ENCODE measurements at regions not wholly inside any gene's neighbourhood (a gene's known extent, or its start where the extent isn't known, plus 50 kb on each side); places are given as distances from the start of the nearest gene placed in this dataset.

DNA sequence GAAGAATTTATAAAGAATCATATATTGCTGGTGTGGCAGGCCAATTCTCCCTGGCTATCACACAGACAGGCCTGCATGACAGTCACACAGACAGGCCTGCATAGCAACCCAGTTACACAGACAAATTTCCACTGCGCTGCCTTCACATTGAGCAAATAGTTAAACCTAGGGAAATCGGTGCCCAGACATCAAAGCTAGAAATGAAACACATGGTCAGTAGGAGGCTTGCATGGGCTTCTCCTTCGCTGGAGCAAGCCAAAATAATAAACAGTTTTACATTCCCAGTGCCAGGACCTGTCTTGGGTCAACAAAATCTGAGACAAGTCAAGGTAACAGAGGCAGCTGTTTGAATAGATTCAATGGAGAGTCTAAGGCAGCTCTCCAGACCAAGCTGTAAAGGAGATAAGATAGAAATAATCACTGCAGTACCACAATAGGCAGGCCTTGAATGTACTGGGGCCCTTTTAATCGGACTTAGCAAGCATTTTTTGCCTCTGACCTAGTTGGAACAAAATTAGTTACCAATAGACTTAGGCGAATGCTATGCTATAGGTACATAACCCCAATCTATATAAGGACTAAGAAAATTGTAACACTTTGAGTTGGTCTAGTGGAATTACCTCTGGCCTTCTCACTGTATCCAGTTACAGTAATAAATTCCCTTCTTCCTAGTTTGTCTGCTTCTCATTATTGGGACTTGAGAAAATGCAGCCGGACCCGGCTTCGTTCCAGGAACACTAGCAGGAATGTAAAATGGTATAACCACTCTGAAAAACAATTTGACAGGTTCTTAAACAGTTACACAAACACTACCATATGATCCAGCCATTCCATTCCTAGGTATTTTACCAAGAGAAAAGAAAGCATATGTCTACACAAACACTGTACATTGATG lies 274.7 kb upstream of the UBE2E2 start:
- no peaks in the 10 kb centered on the region for H3K4me1 ChIP-seq (ENCODE audit: control insufficient read depth, insufficient read depth, low read length)
- DNase-seq = no peak
- no peaks in the 10 kb centered on the region for H3K9me3 ChIP-seq (ENCODE audit: control insufficient read depth, low read depth, low read length)
- no peaks in the 10 kb centered on the region for H3K36me3 ChIP-seq (ENCODE audit: control insufficient read depth, insufficient read depth, low read length)
- no peak overlapping the region for H3K4me3 ChIP-seq (ENCODE audit: low read length)
- no CpG with 5 or more reads among the region's 8 CpGs for WGBS (ENCODE audit: insufficient coverage, low lambda C conversion rate)
- H3K27me3 ChIP-seq (ENCODE audit: control insufficient read depth, insufficient read depth, low read length) = no peaks in the 10 kb centered on the region
- H3K27ac ChIP-seq (ENCODE audit: low read length) = no peak overlapping the region

GRCh38 chr3:22933051-22933840 lies 269.9 kb upstream of the UBE2E2 start:
- no peaks in the 10 kb centered on the region for H3K4me1 ChIP-seq (ENCODE audit: control insufficient read depth, insufficient read depth, low read length)
- no peaks in the 10 kb centered on the region for H3K9me3 ChIP-seq (ENCODE audit: control insufficient read depth, low read depth, low read length)
- H3K27me3 ChIP-seq (ENCODE audit: control insufficient read depth, insufficient read depth, low read length) = no peaks in the 10 kb centered on the region
- H3K27ac ChIP-seq (ENCODE audit: low read length) = no peak overlapping the region
- H3K36me3 ChIP-seq (ENCODE audit: control insufficient read depth, insufficient read depth, low read length) = no peaks in the 10 kb centered on the region
- no peak overlapping the region for H3K4me3 ChIP-seq (ENCODE audit: low read length)
- no peak for DNase-seq
- WGBS (ENCODE audit: insufficient coverage, low lambda C conversion rate) = 67% methylated on average over 1 of the region's 5 CpGs

GRCh38 chr3:22933841-22934116 lies 269.3 kb upstream of the UBE2E2 start:
- Histone ChIP-seq H3K27me3 (ENCODE audit: control insufficient read depth, insufficient read depth, low read length) (no peaks in the 10 kb centered on the region), H3K4me1 (ENCODE audit: control insufficient read depth, insufficient read depth, low read length) (no peaks in the 10 kb centered on the region), H3K4me3 (ENCODE audit: low read length) (no peak overlapping the region), H3K27ac (ENCODE audit: low read length) (no peak overlapping the region), H3K9me3 (ENCODE audit: control insufficient read depth, low read depth, low read length) (no peaks in the 10 kb centered on the region), H3K36me3 (ENCODE audit: control insufficient read depth, insufficient read depth, low read length) (no peaks in the 10 kb centered on the region)
- no peak for DNase-seq

DNA sequence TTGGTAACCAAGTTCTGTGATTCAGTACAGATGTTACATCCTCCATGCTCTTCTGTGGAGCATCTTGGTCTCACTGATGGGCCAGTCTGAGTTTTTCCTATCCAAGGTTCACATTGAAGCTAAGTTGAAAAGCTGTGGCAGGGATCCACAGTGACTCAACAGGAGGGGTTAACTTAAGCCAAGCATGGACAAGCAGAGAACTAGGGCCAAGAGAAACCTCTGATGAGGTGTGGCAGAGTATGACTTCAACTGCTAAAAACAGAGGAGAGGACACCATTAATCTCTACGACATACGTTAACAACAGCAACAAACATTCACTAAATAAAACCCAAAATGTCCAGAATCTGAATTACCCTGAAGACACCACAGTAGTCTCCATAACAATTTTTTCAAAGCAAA lies 268.1 kb upstream of the UBE2E2 start:
- Histone ChIP-seq H3K9me3 (ENCODE audit: control insufficient read depth, low read depth, low read length) (no peaks in the 10 kb centered on the region), H3K4me1 (ENCODE audit: control insufficient read depth, insufficient read depth, low read length) (no peaks in the 10 kb centered on the region), H3K36me3 (ENCODE audit: control insufficient read depth, insufficient read depth, low read length) (no peaks in the 10 kb centered on the region), H3K27ac (ENCODE audit: low read length) (no peak overlapping the region), H3K27me3 (ENCODE audit: control insufficient read depth, insufficient read depth, low read length) (no peaks in the 10 kb centered on the region), H3K4me3 (ENCODE audit: low read length) (no peak overlapping the region)
- no CpG with 5 or more reads among the region's 2 CpGs for WGBS (ENCODE audit: insufficient coverage, low lambda C conversion rate)
- no peak for DNase-seq

DNA sequence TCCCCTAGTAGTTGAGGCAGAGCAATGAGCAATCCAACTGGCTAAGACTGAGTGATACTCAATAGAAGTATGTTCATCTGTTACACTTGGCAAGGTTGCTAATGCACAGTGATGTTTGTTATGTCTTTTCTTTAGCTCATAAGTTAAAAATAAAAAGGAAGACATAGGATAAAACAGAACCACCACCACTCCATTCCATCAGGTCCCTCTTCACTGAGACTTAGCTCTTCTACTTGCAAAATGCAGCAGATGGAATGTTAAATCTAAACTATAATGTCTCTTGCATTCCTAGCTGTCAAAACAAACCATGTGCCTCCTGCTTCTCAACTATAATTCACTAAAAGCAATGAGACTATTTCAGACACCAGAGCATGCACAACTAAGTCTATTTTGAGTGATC lies 265.6 kb upstream of the UBE2E2 start:
- Histone ChIP-seq H3K27me3 (ENCODE audit: control insufficient read depth, insufficient read depth, low read length) (no peaks in the 10 kb centered on the region), H3K27ac (ENCODE audit: low read length) (no peak overlapping the region), H3K4me1 (ENCODE audit: control insufficient read depth, insufficient read depth, low read length) (no peaks in the 10 kb centered on the region), H3K36me3 (ENCODE audit: control insufficient read depth, insufficient read depth, low read length) (no peaks in the 10 kb centered on the region), H3K4me3 (ENCODE audit: low read length) (no peak overlapping the region), H3K9me3 (ENCODE audit: control insufficient read depth, low read depth, low read length) (no peaks in the 10 kb centered on the region)
- no peak for DNase-seq

DNA sequence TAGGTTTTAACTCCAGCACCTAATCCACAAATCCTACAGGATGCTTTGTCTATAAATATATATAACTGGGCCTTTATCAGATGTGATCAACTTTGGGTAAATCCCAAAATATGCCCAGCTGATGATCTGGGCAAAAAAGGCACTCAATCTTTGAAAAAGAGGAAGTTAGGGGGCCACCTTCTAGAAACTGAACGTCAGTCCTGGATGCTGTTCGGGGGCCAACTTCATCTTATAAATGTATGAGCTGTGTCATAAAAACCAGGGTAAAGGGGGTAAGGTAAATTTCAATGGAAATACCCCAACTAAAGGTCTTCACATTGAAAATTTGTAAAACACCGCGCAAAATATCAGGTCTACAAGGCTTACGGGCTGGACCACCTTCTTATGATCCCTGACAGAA lies 264.4 kb upstream of the UBE2E2 start:
- Histone ChIP-seq H3K9me3 (ENCODE audit: control insufficient read depth, low read depth, low read length) (no peaks in the 10 kb centered on the region), H3K4me1 (ENCODE audit: control insufficient read depth, insufficient read depth, low read length) (no peaks in the 10 kb centered on the region), H3K27ac (ENCODE audit: low read length) (no peak overlapping the region), H3K27me3 (ENCODE audit: control insufficient read depth, insufficient read depth, low read length) (no peaks in the 10 kb centered on the region), H3K4me3 (ENCODE audit: low read length) (no peak overlapping the region), H3K36me3 (ENCODE audit: control insufficient read depth, insufficient read depth, low read length) (no peaks in the 10 kb centered on the region)
- WGBS (ENCODE audit: insufficient coverage, low lambda C conversion rate) = no CpG with 5 or more reads among the region's 5 CpGs
- no peak for DNase-seq

DNA sequence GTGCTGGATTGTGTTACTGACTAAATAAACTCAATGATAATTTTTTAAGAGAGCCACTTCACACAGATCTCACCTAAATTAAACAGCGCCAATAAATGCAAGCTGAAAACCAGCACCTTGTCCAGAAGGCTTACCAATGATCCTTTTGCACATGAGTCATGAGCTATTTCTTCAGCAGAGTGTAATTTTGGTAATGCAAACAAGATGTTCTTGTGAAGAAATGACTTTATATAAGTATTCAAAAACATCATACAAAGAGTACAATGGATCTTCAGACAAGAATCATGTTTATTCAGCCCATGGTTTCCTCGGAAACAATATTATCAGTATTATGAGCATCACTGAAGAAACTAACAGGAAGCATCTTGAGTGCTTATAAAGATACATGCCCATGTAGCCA lies 263.8 kb upstream of the UBE2E2 start:
- no peak overlapping the region for H3K27ac ChIP-seq (ENCODE audit: low read length)

GRCh38 chr3:22940285-22940684 lies 262.8 kb upstream of the UBE2E2 start:
- Histone ChIP-seq H3K27me3 (ENCODE audit: control insufficient read depth, insufficient read depth, low read length) (no peaks in the 10 kb centered on the region), H3K4me1 (ENCODE audit: control insufficient read depth, insufficient read depth, low read length) (no peaks in the 10 kb centered on the region), H3K4me3 (ENCODE audit: low read length) (no peak overlapping the region), H3K36me3 (ENCODE audit: control insufficient read depth, insufficient read depth, low read length) (no peaks in the 10 kb centered on the region), H3K9me3 (ENCODE audit: control insufficient read depth, low read depth, low read length) (no peaks in the 10 kb centered on the region), H3K27ac (ENCODE audit: low read length) (no peak overlapping the region)
- WGBS (ENCODE audit: insufficient coverage, low lambda C conversion rate) = no CpG with 5 or more reads among the region's 7 CpGs
- DNase-seq = no peak

More for the DNA sequence above, 263.8 kb upstream of the UBE2E2 start:
- Histone ChIP-seq H3K27me3 (ENCODE audit: control insufficient read depth, insufficient read depth, low read length) (no peaks in the 10 kb centered on the region), H3K4me3 (ENCODE audit: low read length) (no peak overlapping the region), H3K36me3 (ENCODE audit: control insufficient read depth, insufficient read depth, low read length) (no peaks in the 10 kb centered on the region), H3K4me1 (ENCODE audit: control insufficient read depth, insufficient read depth, low read length) (no peaks in the 10 kb centered on the region), H3K9me3 (ENCODE audit: control insufficient read depth, low read depth, low read length) (no peaks in the 10 kb centered on the region)
- DNase-seq = no peak
- no CpG with 5 or more reads among the region's 2 CpGs for WGBS (ENCODE audit: insufficient coverage, low lambda C conversion rate)

GRCh38 chr3:22942981-22943380 lies 260.1 kb upstream of the UBE2E2 start:
- DNase-seq = no peak
- Histone ChIP-seq H3K4me3 (ENCODE audit: low read length) (no peak overlapping the region), H3K9me3 (ENCODE audit: control insufficient read depth, low read depth, low read length) (no peaks in the 10 kb centered on the region), H3K4me1 (ENCODE audit: control insufficient read depth, insufficient read depth, low read length) (no peaks in the 10 kb centered on the region), H3K27ac (ENCODE audit: low read length) (no peak overlapping the region), H3K27me3 (ENCODE audit: control insufficient read depth, insufficient read depth, low read length) (no peaks in the 10 kb centered on the region), H3K36me3 (ENCODE audit: control insufficient read depth, insufficient read depth, low read length) (no peaks in the 10 kb centered on the region)

DNA sequence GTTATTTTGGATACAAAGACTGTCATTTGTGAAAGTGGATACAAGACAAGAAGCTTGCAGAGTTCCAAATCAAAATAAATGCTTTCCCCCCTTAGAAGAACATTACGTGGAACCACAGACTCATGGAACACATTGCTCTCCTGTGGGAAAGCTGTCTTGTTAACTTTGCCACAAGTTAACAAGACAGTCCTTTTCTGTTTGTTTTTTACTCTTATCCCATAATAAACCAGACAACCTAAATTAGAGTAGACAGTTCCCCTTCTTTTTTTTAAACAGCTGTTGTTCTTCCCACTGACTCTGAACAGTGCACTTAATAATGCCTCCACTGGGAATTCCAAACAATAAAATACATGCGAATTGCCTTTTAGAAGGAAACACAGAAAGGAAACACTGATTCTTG lies 255.3 kb upstream of the UBE2E2 start:
- Histone ChIP-seq H3K4me3 (ENCODE audit: low read length) (no peak overlapping the region), H3K9me3 (ENCODE audit: control insufficient read depth, low read depth, low read length) (no peaks in the 10 kb centered on the region), H3K27ac (ENCODE audit: low read length) (no peak overlapping the region), H3K27me3 (ENCODE audit: control insufficient read depth, insufficient read depth, low read length) (no peaks in the 10 kb centered on the region), H3K4me1 (ENCODE audit: control insufficient read depth, insufficient read depth, low read length) (no peaks in the 10 kb centered on the region), H3K36me3 (ENCODE audit: control insufficient read depth, insufficient read depth, low read length) (no peaks in the 10 kb centered on the region)
- no CpG with 5 or more reads among the region's 2 CpGs for WGBS (ENCODE audit: insufficient coverage, low lambda C conversion rate)
- DNase-seq = no peak

DNA sequence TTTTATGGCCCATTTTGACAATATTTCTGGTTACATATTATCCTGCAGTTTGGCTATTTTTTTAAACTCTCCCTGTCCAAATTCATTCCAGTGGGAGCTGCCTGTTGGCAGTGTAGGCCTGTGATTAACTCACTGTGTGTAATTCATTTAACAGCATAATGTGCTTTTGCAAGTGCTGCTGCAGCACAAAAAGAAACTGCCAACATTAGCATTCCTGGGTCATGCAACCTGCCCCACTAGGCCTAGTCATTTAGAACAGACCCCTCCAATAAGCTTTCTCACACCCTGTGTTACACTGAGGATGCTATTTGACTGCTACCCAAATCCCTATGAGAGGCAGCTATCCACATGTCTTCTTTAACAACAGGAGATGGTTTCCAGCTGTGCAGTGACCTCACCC lies 251.2 kb upstream of the UBE2E2 start:
- no peak overlapping the region for H3K4me3 ChIP-seq (ENCODE audit: low read length)
- no peaks in the 10 kb centered on the region for H3K9me3 ChIP-seq (ENCODE audit: control insufficient read depth, low read depth, low read length)
- H3K27me3 ChIP-seq (ENCODE audit: control insufficient read depth, insufficient read depth, low read length) = no peaks in the 10 kb centered on the region
- H3K27ac ChIP-seq (ENCODE audit: low read length) = no peak overlapping the region
- no peak for DNase-seq
- H3K4me1 ChIP-seq (ENCODE audit: control insufficient read depth, insufficient read depth, low read length) = no peaks in the 10 kb centered on the region
- no peaks in the 10 kb centered on the region for H3K36me3 ChIP-seq (ENCODE audit: control insufficient read depth, insufficient read depth, low read length)

Measured in large intestine (tissue), 3 donors.